ENCODE measurements at regions not wholly inside any gene's neighbourhood (a gene's known extent, or its start where the extent isn't known, plus 50 kb on each side); places are given as distances from the start of the nearest gene placed in this dataset.

DNA sequence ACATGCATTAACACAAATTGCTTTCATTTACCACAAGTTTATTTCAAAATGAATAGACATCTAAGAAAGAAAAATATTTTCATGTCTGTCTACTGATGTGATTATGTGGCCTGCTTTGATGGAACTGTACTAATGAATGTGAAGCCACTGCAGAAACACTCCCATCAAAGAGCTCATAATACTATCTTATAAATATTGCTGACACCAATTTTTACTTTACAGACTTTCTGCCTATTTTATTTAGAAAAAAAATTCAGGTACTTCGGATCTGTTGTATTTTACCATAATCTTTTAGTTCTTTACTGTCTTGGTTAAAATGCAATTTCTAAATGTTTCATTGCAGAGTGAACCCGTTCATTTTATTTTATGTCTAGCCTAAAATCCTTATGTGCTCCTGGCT is 281.9 kb downstream of the ICE1 start:
- ATAC-seq (ENCODE audit: low FRiP score) (no peak), DNase-seq (no peak)
- 90 to 91% methylated on average over 2 of the region's 2 CpGs for WGBS, 2 donors
- intact Hi-C loops (cut with DNase I): no loop called here
- Histone ChIP-seq H3K9me3 (ENCODE audit: control insufficient read depth, low read length) (peaks cover 2% of the 10 kb centered on the region), H3K27me3 (ENCODE audit: control insufficient read depth in 1 of 2, insufficient read depth in 2 of 2, low read length in 1 of 2) (no peaks in the 10 kb centered on the region), H3K4me3 (ENCODE audit: low read length in 2 of 2) (no peak overlapping the region), H3K27ac (ENCODE audit: low read depth in 1 of 2, low read length in 2 of 2) (no peak overlapping the region), H3K4me1 (ENCODE audit: control insufficient read depth in 1 of 2, insufficient read depth in 2 of 2, low read length in 2 of 2) (no peaks in the 10 kb centered on the region), H3K36me3 (ENCODE audit: control insufficient read depth in 1 of 2, insufficient read depth in 2 of 2, low read length in 1 of 2) (no peaks in the 10 kb centered on the region)

DNA sequence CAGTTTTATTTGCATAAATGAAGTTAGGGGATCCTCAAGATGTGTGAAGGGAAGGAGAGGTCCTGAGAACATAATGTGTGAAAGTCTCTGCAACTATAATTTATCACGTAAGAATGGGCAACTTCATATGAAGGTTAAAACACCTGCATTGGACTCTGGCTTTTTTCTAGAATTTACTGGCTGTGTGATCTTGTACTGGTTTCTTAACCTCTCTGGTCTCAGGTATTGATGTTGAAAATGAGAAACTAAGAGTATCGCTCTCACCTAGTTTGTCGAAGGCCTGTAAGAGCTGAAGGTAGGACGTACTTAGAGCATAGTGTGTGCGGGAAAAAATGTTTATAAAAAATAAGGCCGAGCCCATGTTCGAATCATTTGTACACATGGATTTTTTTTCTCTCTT is 280.5 kb downstream of the ICE1 start:
- no peak for ATAC-seq (ENCODE audit: low FRiP score)
- Histone ChIP-seq H3K36me3 (ENCODE audit: control insufficient read depth in 1 of 2, insufficient read depth in 2 of 2, low read length in 1 of 2) (no peaks in the 10 kb centered on the region), H3K27ac (ENCODE audit: low read depth in 1 of 2, low read length in 2 of 2) (no peak overlapping the region), H3K4me1 (ENCODE audit: control insufficient read depth in 1 of 2, insufficient read depth in 2 of 2, low read length in 2 of 2) (no peaks in the 10 kb centered on the region), H3K4me3 (ENCODE audit: low read length in 2 of 2) (no peak overlapping the region), H3K9me3 (ENCODE audit: control insufficient read depth, low read length) (no peaks in the 10 kb centered on the region), H3K27me3 (ENCODE audit: control insufficient read depth in 1 of 2, insufficient read depth in 2 of 2, low read length in 1 of 2) (no peaks in the 10 kb centered on the region)
- WGBS, 2 donors: 96% methylated on average over 7 of the region's 7 CpGs
- intact Hi-C loops (cut with DNase I): no loop called here
- no peak for DNase-seq

DNA sequence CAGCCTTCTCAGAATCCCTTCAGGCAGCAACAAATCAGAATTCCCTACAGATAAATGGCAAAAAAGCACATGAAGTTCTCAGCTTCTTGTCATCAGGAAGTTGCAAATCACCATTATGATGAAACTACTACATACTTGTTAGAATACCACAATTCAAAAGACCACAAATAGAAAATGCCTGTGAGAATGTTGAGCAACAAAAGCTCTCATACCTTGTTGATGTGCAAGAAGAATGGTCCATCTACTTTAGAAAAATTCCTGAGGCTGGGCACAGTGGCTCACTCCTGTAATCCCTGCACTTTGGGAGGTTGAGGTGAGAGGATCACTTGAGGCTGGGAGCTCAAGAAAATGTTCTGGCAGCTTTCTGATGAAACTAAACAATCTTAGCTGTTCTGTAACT is 278.1 kb downstream of the ICE1 start:
- intact Hi-C loops (cut with DNase I): no loop called here
- ATAC-seq (ENCODE audit: low FRiP score) (no peak), DNase-seq (no peak)
- H3K36me3 ChIP-seq (ENCODE audit: control insufficient read depth in 1 of 2, insufficient read depth in 2 of 2, low read length in 1 of 2): no peaks in the 10 kb centered on the region
- H3K27ac ChIP-seq (ENCODE audit: low read depth in 1 of 2, low read length in 2 of 2): no peak overlapping the region
- H3K4me1 ChIP-seq (ENCODE audit: control insufficient read depth in 1 of 2, insufficient read depth in 2 of 2, low read length in 2 of 2): no peaks in the 10 kb centered on the region
- H3K4me3 ChIP-seq (ENCODE audit: low read length in 2 of 2): no peak overlapping the region
- no peaks in the 10 kb centered on the region for H3K27me3 ChIP-seq (ENCODE audit: control insufficient read depth in 1 of 2, insufficient read depth in 2 of 2, low read length in 1 of 2)
- no peaks in the 10 kb centered on the region for H3K9me3 ChIP-seq (ENCODE audit: control insufficient read depth, low read length)

DNA sequence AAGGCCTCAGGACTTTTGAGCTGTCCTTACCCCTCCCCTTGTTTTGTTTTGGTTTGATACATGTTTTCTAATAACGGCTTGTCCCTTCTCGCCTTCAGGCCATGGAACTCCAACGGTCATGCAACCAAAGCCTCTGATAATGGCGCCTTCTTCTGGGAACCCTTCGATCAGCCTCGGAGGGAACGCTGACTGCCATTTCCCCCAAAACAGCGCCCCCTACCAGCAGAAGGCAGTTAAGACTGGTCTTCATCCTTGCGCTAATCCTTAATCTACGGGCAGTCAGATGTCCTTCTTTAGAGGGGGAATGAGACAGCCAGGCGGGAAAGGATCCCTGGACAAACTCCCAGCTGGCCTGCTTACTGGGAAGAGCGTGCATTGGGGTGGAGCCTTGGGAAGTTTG is 276.6 kb downstream of the ICE1 start:
- H3K27ac ChIP-seq (ENCODE audit: low read depth in 1 of 2, low read length in 2 of 2): no peak overlapping the region
- intact Hi-C loops (cut with DNase I): no loop called here
- no peak for DNase-seq
- H3K4me3 ChIP-seq (ENCODE audit: low read length in 2 of 2): no peak overlapping the region
- no peaks in the 10 kb centered on the region for H3K4me1 ChIP-seq (ENCODE audit: control insufficient read depth in 1 of 2, insufficient read depth in 2 of 2, low read length in 2 of 2)
- no peaks in the 10 kb centered on the region for H3K9me3 ChIP-seq (ENCODE audit: control insufficient read depth, low read length)
- H3K27me3 ChIP-seq (ENCODE audit: control insufficient read depth in 1 of 2, insufficient read depth in 2 of 2, low read length in 1 of 2): no peaks in the 10 kb centered on the region
- 88 to 90% methylated on average over 12 of the region's 12 CpGs for WGBS, 2 donors
- no peak for ATAC-seq (ENCODE audit: low FRiP score)
- H3K36me3 ChIP-seq (ENCODE audit: control insufficient read depth in 1 of 2, insufficient read depth in 2 of 2, low read length in 1 of 2): no peaks in the 10 kb centered on the region

DNA sequence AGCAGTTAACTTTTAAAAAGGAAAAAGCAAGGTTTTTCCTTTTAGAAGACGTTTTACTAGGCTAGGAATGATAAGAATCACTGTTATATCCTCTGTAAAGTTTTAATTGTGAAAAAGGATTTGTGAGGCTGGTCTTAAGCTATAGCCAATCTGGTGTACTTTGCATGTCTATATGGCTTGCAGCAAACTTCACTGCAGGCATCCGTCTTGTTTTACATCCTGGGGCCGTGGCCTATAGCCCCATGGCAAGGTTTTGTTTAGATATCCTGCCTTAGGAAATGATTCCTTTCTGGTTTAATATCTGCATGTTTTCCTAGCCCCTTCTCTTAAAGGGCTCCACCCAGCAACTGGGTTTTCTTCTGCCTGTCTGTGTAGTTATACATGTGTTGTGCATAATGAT is 272.8 kb downstream of the ICE1 start:
- intact Hi-C loops (cut with DNase I): no loop called here
- DNase-seq: no peak
- Histone ChIP-seq H3K27me3 (ENCODE audit: control insufficient read depth in 1 of 2, insufficient read depth in 2 of 2, low read length in 1 of 2) (no peaks in the 10 kb centered on the region), H3K4me1 (ENCODE audit: control insufficient read depth in 1 of 2, insufficient read depth in 2 of 2, low read length in 2 of 2) (no peaks in the 10 kb centered on the region), H3K36me3 (ENCODE audit: control insufficient read depth in 1 of 2, insufficient read depth in 2 of 2, low read length in 1 of 2) (no peaks in the 10 kb centered on the region), H3K27ac (ENCODE audit: low read depth in 1 of 2, low read length in 2 of 2) (no peak overlapping the region), H3K4me3 (ENCODE audit: low read length in 2 of 2) (no peak overlapping the region), H3K9me3 (ENCODE audit: control insufficient read depth, low read length) (no peaks in the 10 kb centered on the region)
- WGBS, 2 donors: 66 to 74% methylated on average over 3 of the region's 3 CpGs
- ATAC-seq (ENCODE audit: low FRiP score): no peak

DNA sequence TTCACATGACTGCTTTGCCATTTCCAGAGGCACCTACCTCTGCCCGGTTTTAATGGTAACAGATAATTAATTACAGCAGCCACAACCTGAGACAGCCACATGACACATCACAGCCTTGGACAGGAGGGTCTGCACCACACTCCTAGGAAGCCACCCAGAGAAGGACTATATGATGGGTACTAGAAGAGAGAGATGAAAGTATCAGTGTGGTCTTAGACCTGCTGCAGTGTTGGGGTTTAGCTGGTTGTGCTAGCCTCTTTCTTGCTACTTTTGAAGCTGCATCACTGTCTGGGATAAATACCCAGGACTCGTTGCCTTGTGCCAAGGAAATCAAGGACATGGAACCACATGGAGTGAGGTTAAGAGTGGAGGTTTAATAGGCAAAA is 266.4 kb downstream of the ICE1 start:
- intact Hi-C loops (cut with DNase I): no loop called here
- 48 to 54% methylated on average over 2 of the region's 2 CpGs for WGBS, 2 donors
- no peak overlapping the region for H3K4me3 ChIP-seq (ENCODE audit: low read length in 2 of 2)

DNA sequence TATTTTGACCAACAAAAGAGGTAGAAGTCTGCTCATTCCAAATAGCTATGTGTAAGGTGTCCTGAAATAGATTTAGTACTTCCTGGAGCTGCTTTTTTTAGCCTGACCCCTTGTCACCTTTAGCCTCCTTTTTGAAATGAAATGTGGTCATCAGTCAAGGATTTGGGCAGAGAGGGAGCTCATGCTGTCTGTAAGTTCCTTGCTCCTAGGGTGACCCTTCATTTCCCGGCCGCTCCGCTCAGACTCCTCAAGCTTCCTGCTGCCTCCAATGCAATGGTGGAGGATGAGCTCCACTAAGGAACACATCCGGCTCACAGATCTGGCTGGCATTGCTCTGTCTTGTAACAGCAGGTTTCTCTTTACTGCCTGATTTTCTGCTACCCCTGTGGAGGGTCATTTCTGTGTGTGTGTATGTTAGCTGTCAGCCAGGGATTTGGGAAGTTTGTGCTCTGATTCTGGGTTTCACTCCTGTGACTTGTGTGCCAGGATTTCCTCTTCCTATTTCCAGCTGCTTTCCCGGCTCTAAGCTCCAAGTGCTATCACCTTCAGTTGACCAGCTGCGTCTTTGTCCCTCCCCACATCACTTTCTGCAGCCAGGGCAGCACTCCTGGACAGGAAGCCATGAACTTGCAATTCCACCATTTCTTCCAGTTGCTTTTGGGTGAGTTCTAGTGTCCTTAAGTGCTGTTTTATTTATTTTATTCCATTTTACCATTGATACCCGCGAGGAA is 265.9 kb downstream of the ICE1 start:
- Histone ChIP-seq H3K4me1 (ENCODE audit: control insufficient read depth in 1 of 2, insufficient read depth in 2 of 2, low read length in 2 of 2) (peaks cover 0 to 3% of the 10 kb centered on the region in 2 donors), H3K27me3 (ENCODE audit: control insufficient read depth in 1 of 2, insufficient read depth in 2 of 2, low read length in 1 of 2) (no peaks in the 10 kb centered on the region), H3K4me3 (ENCODE audit: low read length in 2 of 2) (no peak overlapping the region), H3K27ac (ENCODE audit: low read depth in 1 of 2, low read length in 2 of 2) (no peak overlapping the region), H3K9me3 (ENCODE audit: control insufficient read depth, low read length) (no peaks in the 10 kb centered on the region), H3K36me3 (ENCODE audit: control insufficient read depth in 1 of 2, insufficient read depth in 2 of 2, low read length in 1 of 2) (no peaks in the 10 kb centered on the region)
- no peak for DNase-seq
- intact Hi-C loops (cut with DNase I): no loop called here
- WGBS, 2 donors: 61 to 69% methylated on average over 8 of the region's 8 CpGs
- no peak for ATAC-seq (ENCODE audit: low FRiP score)

More for the DNA sequence above, 266.4 kb downstream of the ICE1 start:
- DNase-seq (no peak), ATAC-seq (ENCODE audit: low FRiP score) (no peak)
- Histone ChIP-seq H3K9me3 (ENCODE audit: control insufficient read depth, low read length) (no peaks in the 10 kb centered on the region), H3K27me3 (ENCODE audit: control insufficient read depth in 1 of 2, insufficient read depth in 2 of 2, low read length in 1 of 2) (no peaks in the 10 kb centered on the region), H3K27ac (ENCODE audit: low read depth in 1 of 2, low read length in 2 of 2) (no peak overlapping the region), H3K4me1 (ENCODE audit: control insufficient read depth in 1 of 2, insufficient read depth in 2 of 2, low read length in 2 of 2) (peaks cover 0 to 3% of the 10 kb centered on the region in 2 donors), H3K36me3 (ENCODE audit: control insufficient read depth in 1 of 2, insufficient read depth in 2 of 2, low read length in 1 of 2) (no peaks in the 10 kb centered on the region)

DNA sequence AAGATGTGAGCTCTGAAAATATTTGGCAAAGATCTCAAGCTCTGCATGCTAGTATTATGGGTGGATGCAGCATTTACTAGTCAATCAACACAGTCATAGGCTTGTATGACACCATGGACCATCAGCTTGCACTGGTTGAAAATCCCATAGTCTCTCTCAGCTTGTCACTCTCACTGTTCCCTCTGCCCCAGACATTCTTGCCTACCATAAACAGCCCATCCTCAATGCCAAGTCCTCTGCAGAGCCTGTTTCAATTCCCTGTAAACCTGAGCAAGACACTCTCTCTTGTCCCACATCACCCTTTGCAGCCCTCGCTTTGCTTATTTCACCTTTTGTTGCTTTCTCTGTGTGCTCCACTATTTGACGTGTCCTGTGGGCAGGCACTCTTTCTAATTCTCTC is 264.6 kb downstream of the ICE1 start:
- no peak for ATAC-seq (ENCODE audit: low FRiP score)
- no peak overlapping the region for H3K27ac ChIP-seq (ENCODE audit: low read depth in 1 of 2, low read length in 2 of 2)
- H3K4me3 ChIP-seq (ENCODE audit: low read length in 2 of 2): no peak overlapping the region
- H3K9me3 ChIP-seq (ENCODE audit: control insufficient read depth, low read length): peaks cover 3% of the 10 kb centered on the region
- intact Hi-C loops (cut with DNase I): no loop called here
- peaks cover 0 to 3% of the 10 kb centered on the region in 2 donors for H3K4me1 ChIP-seq (ENCODE audit: control insufficient read depth in 1 of 2, insufficient read depth in 2 of 2, low read length in 2 of 2)
- no peaks in the 10 kb centered on the region for H3K36me3 ChIP-seq (ENCODE audit: control insufficient read depth in 1 of 2, insufficient read depth in 2 of 2, low read length in 1 of 2)
- 92 to 97% methylated on average over 2 of the region's 2 CpGs for WGBS, 2 donors
- H3K27me3 ChIP-seq (ENCODE audit: control insufficient read depth in 1 of 2, insufficient read depth in 2 of 2, low read length in 1 of 2): no peaks in the 10 kb centered on the region
- no peak for DNase-seq

DNA sequence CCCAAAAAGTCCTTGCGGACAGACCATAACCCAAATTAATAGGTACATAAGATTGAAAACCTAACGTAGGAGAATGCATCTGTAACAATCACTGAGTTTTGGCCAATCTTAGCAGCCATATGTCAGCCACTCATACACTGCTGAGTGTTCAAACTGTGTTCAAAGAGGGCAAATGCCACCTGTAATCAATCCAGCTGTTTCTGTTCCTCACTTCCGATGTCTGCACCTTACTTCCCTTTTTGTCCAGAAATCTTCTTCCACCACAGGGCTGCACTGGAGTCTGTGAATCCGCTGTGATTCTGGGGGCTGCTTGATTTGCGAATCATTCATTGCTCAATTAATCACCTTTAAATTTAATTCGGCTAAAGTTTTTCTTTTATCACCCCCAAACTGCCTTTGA is 263.9 kb downstream of the ICE1 start:
- H3K4me1 ChIP-seq (ENCODE audit: control insufficient read depth in 1 of 2, insufficient read depth in 2 of 2, low read length in 2 of 2): peaks cover 0 to 3% of the 10 kb centered on the region in 2 donors
- WGBS, 2 donors: 90 to 92% methylated on average over 6 of the region's 6 CpGs
- DNase-seq (no peak), ATAC-seq (ENCODE audit: low FRiP score) (no peak)
- peaks cover 3% of the 10 kb centered on the region for H3K9me3 ChIP-seq (ENCODE audit: control insufficient read depth, low read length)
- H3K4me3 ChIP-seq (ENCODE audit: low read length in 2 of 2): no peak overlapping the region
- H3K27me3 ChIP-seq (ENCODE audit: control insufficient read depth in 1 of 2, insufficient read depth in 2 of 2, low read length in 1 of 2): no peaks in the 10 kb centered on the region
- H3K36me3 ChIP-seq (ENCODE audit: control insufficient read depth in 1 of 2, insufficient read depth in 2 of 2, low read length in 1 of 2): no peaks in the 10 kb centered on the region
- intact Hi-C loops (cut with DNase I): no loop called here
- H3K27ac ChIP-seq (ENCODE audit: low read depth in 1 of 2, low read length in 2 of 2): no peak overlapping the region

All from aorta (tissue), 5 donors.